ENCODE measurements at regions not wholly inside any gene's neighbourhood (a gene's known extent, or its start where the extent isn't known, plus 50 kb on each side); places are given as distances from the start of the nearest gene placed in this dataset.
A peak's percentile ranks its signal among the peaks of the same experiment; 100 is the strongest.

DNA sequence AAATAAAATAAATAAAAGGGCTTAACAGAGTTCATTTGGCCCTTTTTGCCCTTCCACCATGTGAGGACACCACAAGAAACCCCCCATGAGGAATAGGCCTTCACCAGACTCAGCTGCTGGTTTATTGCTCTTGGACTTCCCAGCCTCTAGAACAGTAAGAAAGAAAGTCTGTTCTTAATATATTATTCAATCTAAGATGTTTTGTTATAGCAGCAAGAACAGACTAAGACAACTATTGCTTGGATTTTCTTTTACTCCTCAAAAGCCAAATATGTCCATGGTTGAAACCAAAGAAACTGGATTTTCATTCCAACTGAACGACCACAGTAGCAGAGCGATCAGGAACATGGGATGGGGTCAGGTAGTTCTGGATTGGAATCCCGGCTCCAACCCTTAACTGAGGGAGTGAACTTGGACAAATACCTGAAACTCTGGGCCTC lies 157.2 kb upstream of the EEA1 start:
- peaks cover 14% of the 10 kb centered on the region; the same call in 1 of the 2 replicates for H3F3A ChIP-seq (ENCODE audit: insufficient read depth)
- no peaks in the 10 kb centered on the region for H3K27me3 ChIP-seq (replicated peaks; ENCODE audit: insufficient read depth)
- no peak overlapping the region for H2AFZ ChIP-seq
- DNase-seq = no peak
- no peaks in the 10 kb centered on the region for H3K79me2 ChIP-seq (ENCODE audit: insufficient read depth)
- H3K9me2 ChIP-seq (ENCODE audit: insufficient read depth) = no peaks in the 10 kb centered on the region
- H4K20me1 ChIP-seq (ENCODE audit: insufficient read depth) = no peaks in the 10 kb centered on the region
- TF ChIP-seq EZH2phosphoT487 (IDR thresholded peaks at IDR 0.05; ENCODE audit: insufficient read depth, low read depth) (no peak), EZH2 (IDR thresholded peaks at IDR 0.05; ENCODE audit: insufficient read depth, poor library complexity, severe bottlenecking) (no peak)
- H3K4me1 ChIP-seq (ENCODE audit: insufficient read depth) = peaks cover 19% of the 10 kb centered on the region
- no peak overlapping the region for H3K4me3 ChIP-seq
- no peak overlapping the region for H3K9ac ChIP-seq
- H3K4me2 ChIP-seq (ENCODE audit: unreplicated experiment) = no peak overlapping the region
- H3K9me3 ChIP-seq (ENCODE audit: low read depth) = no peaks in the 10 kb centered on the region
- in situ Hi-C loops (cut with MboI) = no loop called here
- no peak overlapping the region for H3K27ac ChIP-seq
- 96 to 97% methylated on average over 3 of the region's 3 CpGs for WGBS, 2 experiments (ENCODE audit: low coverage in 1 of 2, low lambda C conversion rate in 2 of 2, missing lambda C conversion rate in 2 of 2)
- no peaks in the 10 kb centered on the region for H3K36me3 ChIP-seq (ENCODE audit: low read depth)

DNA sequence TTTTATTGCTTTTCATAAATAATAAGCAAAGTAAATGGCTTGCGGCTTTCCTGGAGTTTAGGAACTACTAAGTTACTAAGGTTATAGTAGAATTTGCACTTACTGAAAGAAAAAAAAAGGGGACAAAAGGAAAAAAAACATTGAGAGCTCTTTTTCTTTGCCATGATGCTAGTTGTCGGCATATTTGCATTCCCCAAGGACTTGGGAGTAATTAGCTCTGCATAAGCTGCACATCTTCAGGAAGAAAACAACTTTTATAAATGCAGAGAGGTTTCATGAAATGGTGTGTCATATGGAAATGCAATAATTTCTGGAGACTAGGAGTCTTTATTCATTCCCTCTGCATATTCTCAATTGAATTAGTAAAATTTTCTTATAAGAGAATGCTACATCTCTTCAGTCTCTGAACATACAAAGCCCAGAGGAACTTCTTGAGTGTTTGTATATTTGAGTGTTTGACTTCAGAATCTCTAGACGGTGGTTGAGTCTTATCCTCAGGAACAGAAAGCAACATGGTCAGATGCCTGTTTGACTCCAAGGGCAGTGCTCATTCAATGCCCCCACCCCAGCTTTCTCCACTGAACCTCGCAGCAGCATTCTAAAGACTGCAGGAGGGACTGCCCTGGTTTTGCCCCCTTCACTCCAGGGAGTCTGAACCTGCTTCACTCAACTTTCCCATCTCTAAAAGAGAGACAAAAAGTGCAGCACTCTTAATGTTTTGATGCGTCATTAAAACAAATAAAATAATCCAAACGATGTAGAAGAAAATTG lies 158.9 kb upstream of the EEA1 start:
- no peak overlapping the region for H3K9ac ChIP-seq
- H3K27ac ChIP-seq = no peak overlapping the region
- no peaks in the 10 kb centered on the region for H3K9me2 ChIP-seq (ENCODE audit: insufficient read depth)
- H3K4me3 ChIP-seq = no peak overlapping the region
- TF ChIP-seq EZH2phosphoT487 (IDR thresholded peaks at IDR 0.05; ENCODE audit: insufficient read depth, low read depth) (no peak), EZH2 (IDR thresholded peaks at IDR 0.05; ENCODE audit: insufficient read depth, poor library complexity, severe bottlenecking) (no peak)
- no peaks in the 10 kb centered on the region for H4K20me1 ChIP-seq (ENCODE audit: insufficient read depth)
- H3K36me3 ChIP-seq (ENCODE audit: low read depth) = no peaks in the 10 kb centered on the region
- 84 to 87% methylated on average over 6 of the region's 6 CpGs for WGBS, 2 experiments (ENCODE audit: low coverage in 1 of 2, low lambda C conversion rate in 2 of 2, missing lambda C conversion rate in 2 of 2)
- no peak overlapping the region for H2AFZ ChIP-seq
- H3K4me2 ChIP-seq (ENCODE audit: unreplicated experiment) = no peak overlapping the region
- H3K27me3 ChIP-seq (replicated peaks; ENCODE audit: insufficient read depth) = no peaks in the 10 kb centered on the region
- no peaks in the 10 kb centered on the region for H3K79me2 ChIP-seq (ENCODE audit: insufficient read depth)
- in situ Hi-C loops (cut with MboI) = no loop called here
- H3K9me3 ChIP-seq (ENCODE audit: low read depth) = no peaks in the 10 kb centered on the region
- peaks cover 19% of the 10 kb centered on the region for H3K4me1 ChIP-seq (ENCODE audit: insufficient read depth)
- peaks cover 14% of the 10 kb centered on the region; the same call in 1 of the 2 replicates for H3F3A ChIP-seq (ENCODE audit: insufficient read depth)
- DNase-seq = no peak

DNA sequence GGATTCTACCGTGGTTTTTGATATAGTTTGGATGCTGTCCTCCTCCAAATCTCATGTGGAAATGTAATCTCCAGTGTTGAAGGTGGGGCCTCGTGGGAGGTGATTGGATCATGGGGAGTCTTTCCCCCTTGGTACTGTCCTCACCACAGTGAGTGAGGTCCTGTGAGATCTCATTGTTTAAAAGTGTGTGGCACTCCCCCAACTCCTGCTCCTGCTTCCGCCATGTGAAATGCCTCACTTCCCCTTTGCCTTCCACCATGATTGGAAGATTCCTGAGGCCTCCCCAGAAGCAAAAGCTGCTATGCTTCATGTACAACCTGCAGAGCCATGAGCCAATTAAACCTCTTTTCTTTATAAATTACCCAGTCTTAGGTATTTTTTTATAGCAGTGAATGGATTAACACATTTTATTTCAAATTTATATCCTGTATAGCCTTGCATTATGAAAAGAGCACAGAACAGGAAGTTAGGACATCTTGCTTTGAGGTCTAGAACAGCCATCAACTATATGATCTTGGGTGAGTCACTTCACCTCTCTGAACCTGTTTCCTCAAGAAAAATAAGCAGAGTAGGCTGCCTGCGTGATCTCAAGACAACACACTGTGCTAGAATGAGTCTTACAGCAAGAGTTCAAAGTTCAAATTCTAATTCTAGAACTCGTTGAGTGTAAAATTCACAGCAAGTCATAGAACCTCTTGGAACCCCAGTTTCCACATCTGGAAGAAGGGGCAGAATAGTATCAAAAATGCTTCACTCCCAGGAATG lies 160.9 kb upstream of the EEA1 start:
- Histone ChIP-seq H3K79me2 (ENCODE audit: insufficient read depth) (no peaks in the 10 kb centered on the region), H3K4me1 (ENCODE audit: insufficient read depth) (peaks cover 19% of the 10 kb centered on the region), H3K27me3 (replicated peaks; ENCODE audit: insufficient read depth) (no peaks in the 10 kb centered on the region), H3K4me2 (ENCODE audit: unreplicated experiment) (peak overlapping the region; percentile 23), H3K36me3 (ENCODE audit: low read depth) (no peaks in the 10 kb centered on the region), H3K4me3 (no peak overlapping the region), H3K27ac (peak overlapping the region; percentile 41), H2AFZ (no peak overlapping the region), H3K9ac (no peak overlapping the region), H3F3A (ENCODE audit: insufficient read depth) (peaks cover 14% of the 10 kb centered on the region; the same call in 1 of the 2 replicates), H3K9me2 (ENCODE audit: insufficient read depth) (no peaks in the 10 kb centered on the region), H4K20me1 (ENCODE audit: insufficient read depth) (no peaks in the 10 kb centered on the region), H3K9me3 (ENCODE audit: low read depth) (no peaks in the 10 kb centered on the region)
- WGBS, 2 experiments (ENCODE audit: low coverage in 1 of 2, low lambda C conversion rate in 2 of 2, missing lambda C conversion rate in 2 of 2) = 45 to 49% methylated on average over 5 of the region's 5 CpGs
- TF ChIP-seq EZH2 (IDR thresholded peaks at IDR 0.05; ENCODE audit: insufficient read depth, poor library complexity, severe bottlenecking) (no peak), EZH2phosphoT487 (IDR thresholded peaks at IDR 0.05; ENCODE audit: insufficient read depth, low read depth) (no peak)
- in situ Hi-C loops (cut with MboI) = no loop called here
- DNase-seq = peak; percentile 68

DNA sequence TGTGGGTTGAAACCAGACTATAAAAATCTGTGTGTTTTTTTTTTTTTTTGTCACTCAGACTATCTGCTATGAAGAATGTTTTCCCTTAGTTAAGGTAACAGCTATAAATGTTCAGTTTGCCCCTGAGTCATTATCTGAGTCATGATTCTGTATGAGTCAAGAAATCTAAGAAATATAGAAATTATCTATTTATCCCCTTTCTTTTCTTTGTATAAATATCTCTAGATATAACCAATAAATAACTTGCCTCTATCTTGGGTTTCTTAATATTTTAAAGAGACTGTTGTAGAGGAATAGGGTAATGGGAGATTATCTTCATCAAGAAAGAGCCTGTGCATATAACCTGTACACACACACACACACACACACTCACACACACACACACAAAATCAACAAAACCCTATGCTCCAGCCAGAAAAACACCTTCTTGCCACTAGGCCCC lies 161.7 kb upstream of the EEA1 start:
- TF ChIP-seq EZH2phosphoT487 (IDR thresholded peaks at IDR 0.05; ENCODE audit: insufficient read depth, low read depth) (no peak), EZH2 (IDR thresholded peaks at IDR 0.05; ENCODE audit: insufficient read depth, poor library complexity, severe bottlenecking) (no peak)
- H3K27me3 ChIP-seq (replicated peaks; ENCODE audit: insufficient read depth) = no peaks in the 10 kb centered on the region
- no peak overlapping the region for H3K4me3 ChIP-seq
- H3F3A ChIP-seq (ENCODE audit: insufficient read depth) = peaks cover 14% of the 10 kb centered on the region; the same call in 1 of the 2 replicates
- H3K36me3 ChIP-seq (ENCODE audit: low read depth) = no peaks in the 10 kb centered on the region
- no peak overlapping the region for H2AFZ ChIP-seq
- in situ Hi-C loops (cut with MboI) = no loop called here
- H3K27ac ChIP-seq = peak overlapping the region; percentile 41
- H3K4me2 ChIP-seq (ENCODE audit: unreplicated experiment) = peak overlapping the region; percentile 23
- H3K79me2 ChIP-seq (ENCODE audit: insufficient read depth) = no peaks in the 10 kb centered on the region
- DNase-seq = peak; percentile 81
- no peaks in the 10 kb centered on the region for H3K9me2 ChIP-seq (ENCODE audit: insufficient read depth)
- H3K9me3 ChIP-seq (ENCODE audit: low read depth) = no peaks in the 10 kb centered on the region
- peaks cover 19% of the 10 kb centered on the region for H3K4me1 ChIP-seq (ENCODE audit: insufficient read depth)
- no peak overlapping the region for H3K9ac ChIP-seq
- no peaks in the 10 kb centered on the region for H4K20me1 ChIP-seq (ENCODE audit: insufficient read depth)
